ENCODE measurements at regions not wholly inside any gene's neighbourhood (a gene's known extent, or its start where the extent isn't known, plus 50 kb on each side); places are given as distances from the start of the nearest gene placed in this dataset.

- DNase-seq (ENCODE audit: low read depth in 2 of 2) = no peak
Observed at GRCh38 chr6:40721271-40721952, 134.2 kb upstream of the LRFN2 start.

GRCh38 chr6:40720375-40720748, 133.2 kb upstream of the LRFN2 start:
- DNase-seq (ENCODE audit: low read depth in 2 of 2) = no peak

- DNase-seq (ENCODE audit: low read depth in 2 of 2) = no peak
Observed at GRCh38 chr6:40719671-40720374, 132.7 kb upstream of the LRFN2 start.

GRCh38 chr6:40718401-40718800, 131.2 kb upstream of the LRFN2 start:
- DNase-seq (ENCODE audit: low read depth in 2 of 2) = no peak

GRCh38 chr6:40717411-40718057, 130.4 kb upstream of the LRFN2 start:
- no peak for DNase-seq (ENCODE audit: low read depth in 2 of 2)

- DNase-seq (ENCODE audit: low read depth in 2 of 2) = no peak
Observed at GRCh38 chr6:40715570-40716403, 128.6 kb upstream of the LRFN2 start.

GRCh38 chr6:40714576-40715564, 127.7 kb upstream of the LRFN2 start:
- DNase-seq (ENCODE audit: low read depth in 2 of 2) = no peak

GRCh38 chr6:40714143-40714542, 127.0 kb upstream of the LRFN2 start:
- no peak for DNase-seq (ENCODE audit: low read depth in 2 of 2)

- DNase-seq (ENCODE audit: low read depth in 2 of 2) = no peak
Observed at GRCh38 chr6:40713002-40713719, 126.0 kb upstream of the LRFN2 start.

GRCh38 chr6:40710626-40711330, 123.6 kb upstream of the LRFN2 start:
- no peak for DNase-seq (ENCODE audit: low read depth in 2 of 2)

- no peak for DNase-seq (ENCODE audit: low read depth in 2 of 2)
Observed at GRCh38 chr6:40708049-40708448, 120.9 kb upstream of the LRFN2 start.

- DNase-seq (ENCODE audit: low read depth in 2 of 2) = no peak
Observed at GRCh38 chr6:40706178-40706577, 119.0 kb upstream of the LRFN2 start.

GRCh38 chr6:40705354-40705753, 118.2 kb upstream of the LRFN2 start:
- no peak for DNase-seq (ENCODE audit: low read depth in 2 of 2)

- no peak for DNase-seq (ENCODE audit: low read depth in 2 of 2)
Observed at GRCh38 chr6:40701352-40702007, 114.3 kb upstream of the LRFN2 start.

GRCh38 chr6:40700006-40700580, 112.9 kb upstream of the LRFN2 start:
- DNase-seq (ENCODE audit: low read depth in 2 of 2) = no peak

- no peak for DNase-seq (ENCODE audit: low read depth in 2 of 2)
Observed at GRCh38 chr6:40695750-40696415, 108.7 kb upstream of the LRFN2 start.

- no peak for DNase-seq (ENCODE audit: low read depth in 2 of 2)
Observed at GRCh38 chr6:40695114-40695513, 108.0 kb upstream of the LRFN2 start.

GRCh38 chr6:40693768-40694167, 106.6 kb upstream of the LRFN2 start:
- no peak for DNase-seq (ENCODE audit: low read depth in 2 of 2)

All from activated CD4-positive, alpha-beta T cell treated with anti-CD3 and anti-CD28 coated beads for 24 hours (primary cell).